Astrocyte of the spinal cord (primary cell): ENCODE measurements at regions not wholly inside any gene's neighbourhood (a gene's known extent, or its start where the extent isn't known, plus 50 kb on each side); places are given as distances from the start of the nearest gene placed in this dataset.

Experiments
- DNase-seq: peaks from one replicate; pipeline ENCODE4 v3.0.0; 2011; ENCODE audit warnings: low read depth, low spot score
- H3K4me3 ChIP-seq: 2 replicates; pipeline ENCODE4 v1.5.1; 2011; ENCODE audit warnings: low read depth, mild to moderate bottlenecking, low read length, moderate library complexity
- in situ Hi-C: cut with HindIII; loops from 2 replicates; pipeline ENCODE4 v1.10.0; 2017; ENCODE audit warnings: low sequenced_read_pairs
- TF ChIP-seq, protein P1 (sequence below): IDR thresholded peaks from 2 replicates; pipeline ENCODE4 v1.5.1; 2012; ENCODE audit warnings: low read depth, mild to moderate bottlenecking, low read length, inconsistent platforms

DNA sequence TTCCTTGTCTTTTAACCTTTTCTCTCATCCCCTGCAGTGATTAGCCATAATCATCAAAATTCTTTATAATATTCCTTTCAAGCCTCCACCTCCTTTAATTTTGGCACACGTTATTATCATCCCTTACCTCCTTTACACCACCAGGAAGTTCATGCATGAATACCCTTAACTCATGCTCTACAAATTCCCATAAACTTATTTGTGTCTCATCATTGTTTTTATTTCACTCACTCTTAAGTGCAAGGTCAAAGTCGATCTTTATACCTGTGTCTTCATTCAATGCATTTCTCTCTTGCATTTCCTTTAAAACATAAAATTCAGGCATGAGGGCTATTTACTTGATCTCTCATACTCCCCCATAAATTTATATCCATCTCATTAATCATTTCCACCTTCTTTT, 1064.6 kb upstream of the CADM2 start:
- H3K4me3 ChIP-seq: no peak overlapping the region
- DNase-seq: no peak
- TF ChIP-seq, protein P1, sequence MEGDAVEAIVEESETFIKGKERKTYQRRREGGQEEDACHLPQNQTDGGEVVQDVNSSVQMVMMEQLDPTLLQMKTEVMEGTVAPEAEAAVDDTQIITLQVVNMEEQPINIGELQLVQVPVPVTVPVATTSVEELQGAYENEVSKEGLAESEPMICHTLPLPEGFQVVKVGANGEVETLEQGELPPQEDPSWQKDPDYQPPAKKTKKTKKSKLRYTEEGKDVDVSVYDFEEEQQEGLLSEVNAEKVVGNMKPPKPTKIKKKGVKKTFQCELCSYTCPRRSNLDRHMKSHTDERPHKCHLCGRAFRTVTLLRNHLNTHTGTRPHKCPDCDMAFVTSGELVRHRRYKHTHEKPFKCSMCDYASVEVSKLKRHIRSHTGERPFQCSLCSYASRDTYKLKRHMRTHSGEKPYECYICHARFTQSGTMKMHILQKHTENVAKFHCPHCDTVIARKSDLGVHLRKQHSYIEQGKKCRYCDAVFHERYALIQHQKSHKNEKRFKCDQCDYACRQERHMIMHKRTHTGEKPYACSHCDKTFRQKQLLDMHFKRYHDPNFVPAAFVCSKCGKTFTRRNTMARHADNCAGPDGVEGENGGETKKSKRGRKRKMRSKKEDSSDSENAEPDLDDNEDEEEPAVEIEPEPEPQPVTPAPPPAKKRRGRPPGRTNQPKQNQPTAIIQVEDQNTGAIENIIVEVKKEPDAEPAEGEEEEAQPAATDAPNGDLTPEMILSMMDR: no peak
- in situ Hi-C loops: no loop called here

DNA sequence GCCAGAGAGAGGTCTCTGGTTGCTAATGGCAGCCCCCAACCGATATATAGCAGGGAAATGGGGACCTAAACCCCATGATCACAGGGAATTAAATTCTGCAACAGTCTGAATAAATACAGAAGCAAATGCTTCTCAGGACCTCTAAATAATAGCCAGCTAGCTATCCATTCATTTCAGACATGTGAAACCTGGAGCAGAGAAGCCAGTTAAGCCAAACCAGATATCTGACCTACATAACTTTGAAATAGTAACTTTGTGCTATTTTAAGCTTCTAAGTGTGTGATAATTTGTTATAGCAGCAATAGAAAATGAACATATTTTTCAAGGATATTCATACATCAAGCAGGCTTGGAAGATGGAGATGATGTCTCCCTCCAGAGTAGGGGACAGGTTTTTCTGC, 1062.9 kb upstream of the CADM2 start:
- DNase-seq: no peak
- TF ChIP-seq, protein P1: no peak
- in situ Hi-C loops: no loop called here
- H3K4me3 ChIP-seq: no peak overlapping the region

DNA sequence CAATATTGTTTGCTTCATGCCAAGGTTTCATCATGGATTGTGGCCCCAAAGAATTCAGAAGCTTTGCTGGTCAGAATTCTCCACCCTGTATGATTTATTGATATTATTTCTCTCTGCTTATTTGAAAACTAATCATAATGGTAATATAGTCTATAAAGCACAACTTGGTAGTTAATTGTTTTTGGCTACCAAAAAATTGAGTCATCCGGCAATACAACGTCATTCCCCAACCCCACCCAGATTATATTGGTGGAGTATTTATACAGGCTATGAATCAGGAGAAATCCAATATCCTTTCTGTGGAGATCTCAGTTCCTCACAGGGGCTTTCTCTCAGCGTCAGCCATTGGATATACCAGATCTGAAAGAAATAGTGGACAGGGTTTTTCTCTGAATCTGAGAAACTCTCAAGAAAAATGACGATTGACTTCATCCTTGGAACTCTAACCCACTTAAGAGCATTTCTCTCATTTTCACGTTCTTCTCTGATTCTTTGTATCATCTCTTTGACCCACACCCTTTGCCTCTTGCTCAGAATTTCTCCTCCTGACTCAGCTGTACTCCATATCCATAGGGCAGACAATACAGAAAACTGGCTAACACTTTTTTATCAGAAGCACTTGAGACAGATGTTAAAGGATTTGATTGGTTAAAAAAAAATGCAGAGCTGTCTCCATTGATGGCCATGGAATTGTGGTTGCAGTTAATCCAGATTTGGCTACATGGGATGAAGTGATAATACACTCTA, 1055.8 kb upstream of the CADM2 start:
- TF ChIP-seq, protein P1: no peak
- in situ Hi-C loops: no loop called here
- no peak for DNase-seq
- no peak overlapping the region for H3K4me3 ChIP-seq

DNA sequence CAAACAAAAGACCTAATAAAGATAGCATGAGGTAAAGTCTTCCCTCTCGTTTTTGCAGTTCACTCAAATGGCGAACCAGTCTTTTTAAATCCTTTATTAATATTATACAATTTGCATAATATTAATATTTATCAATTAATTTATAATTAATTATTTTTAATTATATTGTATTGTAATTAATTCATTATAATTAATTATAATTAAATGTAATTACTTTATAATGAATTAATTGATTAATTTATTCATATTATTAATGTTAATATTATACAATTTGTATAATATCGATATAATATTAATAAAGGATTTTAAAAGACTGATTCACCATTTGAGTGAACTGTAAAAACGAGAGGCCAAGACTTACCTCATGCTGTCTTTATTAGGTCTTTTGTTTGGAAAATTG, 1045.4 kb upstream of the CADM2 start:
- H3K4me3 ChIP-seq: no peak overlapping the region
- no peak for DNase-seq
- TF ChIP-seq, protein P1: no peak
- in situ Hi-C loops: no loop called here

DNA sequence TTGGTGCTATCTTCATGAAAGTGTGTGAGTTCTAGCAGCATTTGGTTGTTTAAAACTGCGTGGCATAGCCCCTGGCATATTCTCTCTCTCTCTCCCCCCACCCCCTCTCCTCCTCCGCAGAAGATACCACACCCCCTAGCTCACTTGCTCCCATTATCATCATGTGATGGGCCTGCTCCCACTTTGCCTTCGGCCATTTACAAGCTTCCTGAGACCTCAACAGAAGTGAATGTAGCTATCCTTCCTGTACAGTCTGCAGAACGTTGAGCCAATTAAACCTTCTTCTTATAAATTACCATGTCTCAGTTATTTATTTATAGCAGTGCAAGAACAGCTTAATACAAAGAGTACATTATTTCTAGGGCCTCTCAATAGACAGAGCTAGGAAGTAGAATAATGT, 1032.5 kb upstream of the CADM2 start:
- no peak for DNase-seq
- TF ChIP-seq, protein P1: no peak
- no peak overlapping the region for H3K4me3 ChIP-seq
- in situ Hi-C loops: no loop called here

DNA sequence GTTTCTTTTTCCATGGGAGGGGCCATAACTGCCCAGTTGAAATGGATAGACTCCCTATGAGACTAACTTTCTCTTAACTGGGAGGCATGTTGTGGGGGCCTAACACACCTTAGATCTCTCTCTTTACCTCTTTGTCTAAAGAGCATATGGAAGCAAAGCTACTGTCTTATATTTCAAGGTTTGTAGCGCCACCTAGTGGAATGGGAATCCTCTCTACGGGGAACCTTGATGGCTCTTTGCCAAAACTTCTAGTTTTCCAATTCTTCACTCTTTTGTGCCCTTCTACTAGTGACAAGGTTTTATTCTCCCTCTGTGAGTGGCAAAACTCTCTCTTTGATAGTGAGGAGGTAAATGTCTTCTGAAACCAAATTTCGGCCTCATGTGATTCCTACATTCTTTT, 1030.4 kb upstream of the CADM2 start:
- no peak overlapping the region for H3K4me3 ChIP-seq
- DNase-seq: no peak
- in situ Hi-C loops: no loop called here
- TF ChIP-seq, protein P1: peak; percentile 33
